Right ventricle myocardium superior (tissue), 1 donor: ENCODE measurements at regions not wholly inside any gene's neighbourhood (a gene's known extent, or its start where the extent isn't known, plus 50 kb on each side); places are given as distances from the start of the nearest gene placed in this dataset.

Experiments used
- ATAC-seq: fragments of 200-7000 bp; cut with Tn5 transposase; one replicate; pipeline ENCODE4 v1.9.1; 2020; ENCODE audit warnings: mild to moderate bottlenecking; ENCODE audit not compliant: poor library complexity
- DNase-seq: peaks from one replicate; pipeline ENCODE4 v3.0.0-alpha.2; 2020
- intact Hi-C: fragments of 100-400 bp; cut with DNase I; formaldehyde crosslinking; loops from one replicate; pipeline ENCODE4 v1.11.2; 2022
- donor health status: DM: no; HTN: yes; CAD: no; lungs with severe emphysema.

- DNase-seq: no peak
- intact Hi-C loops: no loop called here
Measured at GRCh38 chr2:236646871-236647270, 77.2 kb downstream of the ACKR3 start.

GRCh38 chr2:236647621-236648020, 78.0 kb downstream of the ACKR3 start:
- no peak for ATAC-seq
- intact Hi-C loops: no loop called here
- no peak for DNase-seq

More at GRCh38 chr2:236646871-236647270, 77.2 kb downstream of the ACKR3 start:
- ATAC-seq: no peak

- DNase-seq: no peak
- intact Hi-C loops: no loop called here
- ATAC-seq: peak; percentile 80
Measured at GRCh38 chr2:236653863-236654262, 84.2 kb downstream of the ACKR3 start.

DNA sequence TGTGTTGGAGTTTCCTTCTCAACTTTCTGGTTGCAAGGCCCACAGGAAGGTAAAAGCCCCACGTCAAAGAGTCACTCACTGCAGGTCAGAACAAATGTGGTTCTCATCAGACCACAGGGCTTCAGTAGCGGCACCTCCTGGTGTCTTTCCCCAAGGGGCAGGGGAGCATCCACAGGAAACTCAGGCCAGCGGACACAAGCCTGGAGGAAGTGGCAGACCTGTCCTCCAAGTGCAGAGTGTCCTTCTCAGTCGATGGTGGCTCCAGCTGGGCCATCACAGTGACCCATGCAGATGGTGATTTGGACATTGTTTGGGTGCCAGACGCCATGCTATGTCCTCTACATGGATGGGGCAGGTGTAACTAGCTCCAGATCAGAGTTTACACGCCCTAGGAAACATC, 84.9 kb downstream of the ACKR3 start:
- no peak for ATAC-seq
- intact Hi-C loops: no loop called here
- DNase-seq: no peak

- no peak for ATAC-seq
- DNase-seq: no peak
- intact Hi-C loops: no loop called here
Measured at GRCh38 chr2:236656166-236656565, 86.5 kb downstream of the ACKR3 start.

- ATAC-seq (no peak), DNase-seq (no peak)
- intact Hi-C loops: no loop called here
Measured at GRCh38 chr2:236656721-236657120, 87.1 kb downstream of the ACKR3 start.

GRCh38 chr2:236657215-236657614, 87.6 kb downstream of the ACKR3 start:
- intact Hi-C loops: no loop called here
- no peak for ATAC-seq
- DNase-seq: no peak

DNA sequence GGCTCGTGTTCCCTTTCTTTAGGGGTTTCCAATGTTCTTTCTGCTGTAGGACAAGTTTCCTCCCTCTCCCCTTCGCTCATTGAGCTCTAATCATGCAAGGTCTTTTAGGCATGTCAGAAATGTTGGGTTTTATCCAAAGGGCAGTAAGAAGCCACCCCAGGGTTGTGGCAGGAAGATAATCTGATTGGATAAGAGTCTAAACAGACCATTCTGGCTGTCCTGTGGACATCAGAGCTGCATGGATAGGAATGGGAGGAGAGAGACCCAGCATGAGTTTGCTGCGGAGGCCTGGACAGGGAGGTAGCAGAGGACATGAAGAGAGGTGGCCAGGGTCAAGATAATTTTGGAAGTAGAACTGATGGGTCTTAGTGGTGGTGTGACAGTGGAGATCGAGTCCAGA, 88.2 kb downstream of the ACKR3 start:
- ATAC-seq: no peak
- intact Hi-C loops: no loop called here
- DNase-seq: no peak

- DNase-seq: no peak
- intact Hi-C loops: no loop called here
- ATAC-seq: no peak
Measured at GRCh38 chr2:236658974-236659757, 89.5 kb downstream of the ACKR3 start.

GRCh38 chr2:236659758-236660150, 90.1 kb downstream of the ACKR3 start:
- DNase-seq (no peak), ATAC-seq (no peak)
- intact Hi-C loops: no loop called here

- peak; percentile 59 for ATAC-seq
- intact Hi-C loops: no loop called here
- peak; percentile 43 for DNase-seq
Measured at GRCh38 chr2:236661061-236661761, 91.6 kb downstream of the ACKR3 start.

GRCh38 chr2:236661762-236662110, 92.1 kb downstream of the ACKR3 start:
- ATAC-seq (peak; percentile 56), DNase-seq (no peak)
- intact Hi-C loops: no loop called here

GRCh38 chr2:236662231-236663185, 92.9 kb downstream of the ACKR3 start:
- intact Hi-C loops: no loop called here
- no peak for DNase-seq
- peak; percentile 37 for ATAC-seq

GRCh38 chr2:236663287-236664101, 93.9 kb downstream of the ACKR3 start:
- DNase-seq: peak; percentile 84
- intact Hi-C loops: no loop called here
- peak; percentile 80 for ATAC-seq

- DNase-seq (no peak), ATAC-seq (no peak)
- intact Hi-C loops: no loop called here
Measured at GRCh38 chr2:236664136-236664535, 94.5 kb downstream of the ACKR3 start.

DNA sequence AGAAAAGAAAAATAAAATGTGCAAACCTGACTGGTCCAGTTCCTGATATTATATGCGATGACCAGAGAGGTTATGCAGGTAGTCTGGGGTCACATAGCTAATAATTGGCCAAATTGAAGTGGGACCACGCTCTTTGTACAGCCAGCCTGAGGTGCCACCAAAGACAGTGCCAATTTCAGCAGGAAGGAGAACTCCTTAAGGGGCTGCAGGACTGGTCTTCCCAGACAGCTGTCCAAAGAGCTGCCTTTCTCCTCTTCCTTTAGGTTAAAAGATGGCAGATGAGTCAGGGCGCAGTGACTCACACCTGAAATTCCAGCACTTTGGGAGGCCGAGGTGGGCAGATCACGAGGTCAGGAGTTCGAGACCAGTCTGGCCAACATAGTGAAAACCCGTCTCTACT, 95.5 kb downstream of the ACKR3 start:
- DNase-seq: no peak
- intact Hi-C loops: no loop called here
- no peak for ATAC-seq

DNA sequence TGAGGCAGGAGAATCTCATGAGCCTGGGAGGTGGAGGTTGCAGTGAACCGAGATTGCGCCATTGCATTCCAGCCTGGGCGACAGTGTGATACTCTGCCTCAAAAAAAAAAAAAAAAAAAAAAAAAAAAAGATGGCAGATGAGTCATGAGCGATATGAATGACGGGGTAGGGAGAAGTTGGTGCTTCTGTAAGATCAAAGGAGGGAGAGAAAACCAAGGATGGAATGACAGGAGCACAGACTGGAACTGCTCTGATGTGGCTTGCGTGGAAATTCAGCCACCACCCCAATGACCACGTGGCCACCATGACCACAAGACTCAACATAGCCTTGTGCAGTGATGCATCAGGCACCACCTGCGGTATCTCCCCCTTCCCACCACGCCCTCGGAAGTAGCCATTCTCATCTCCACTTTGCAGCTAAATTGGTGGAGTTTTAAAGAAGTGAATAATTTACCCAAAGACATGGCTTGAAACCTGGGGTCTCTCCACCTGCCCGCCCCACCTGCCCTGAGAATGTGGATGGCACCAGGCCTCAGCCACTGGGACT, 96.0 kb downstream of the ACKR3 start:
- ATAC-seq (no peak), DNase-seq (no peak)
- intact Hi-C loops: no loop called here

GRCh38 chr2:236666646-236667204, 97.1 kb downstream of the ACKR3 start:
- no peak for ATAC-seq
- intact Hi-C loops: no loop called here
- DNase-seq: no peak
